Common myeloid progenitor, CD34-positive (primary cell): ENCODE measurements at regions not wholly inside any gene's neighbourhood (a gene's known extent, or its start where the extent isn't known, plus 50 kb on each side); places are given as distances from the start of the nearest gene placed in this dataset.

ENCODE experiments used
- CTCF ChIA-PET: fragments of 350-600 bp; sonication (Branson Sonifier 250); formaldehyde crosslinking; loops from one replicate; lab custom pipeline; 2021; ENCODE audit warnings: antibody characterized with exemption; lab: Charles Lee
- POLR2A ChIA-PET: fragments of 350-600 bp; sonication (Branson Sonifier 250); formaldehyde crosslinking; loops from one replicate; lab custom pipeline; 2021; ENCODE audit warnings: antibody characterized with exemption; lab: Charles Lee
- DNase-seq, 3 donors: peaks; one replicate each; pipeline versions ENCODE4 v3.0.0 to v3.0.0-alpha.2; 2013
- H3K27ac ChIP-seq, 2 experiments: 1 replicate in 1 of 2; 2 replicates in 1 of 2; pipeline ENCODE4 v1.7.0; 2013; ENCODE audit warnings: inconsistent platforms in 2 of 2, low read length in 2 of 2, mild to moderate bottlenecking in 2 of 2, low read depth in 1 of 2, moderate library complexity in 1 of 2; ENCODE audit not compliant: severe bottlenecking in 2 of 2, insufficient read depth in 1 of 2, poor library complexity in 1 of 2
- H3K27me3 ChIP-seq, 5 experiments: replicated peaks in 2 of 5; 1 replicate in 3 of 5; 2 replicates in 2 of 5; pipeline versions ENCODE4 v1.6.1 to v1.7.0; 2013; ENCODE audit warnings: low read length in 4 of 5, mild to moderate bottlenecking in 2 of 5, moderate library complexity in 2 of 5, inconsistent platforms in 1 of 5; ENCODE audit not compliant: insufficient read depth in 5 of 5, control insufficient read depth in 4 of 5
- H3K36me3 ChIP-seq, 4 experiments: 1 replicate in 2 of 4; 2 replicates in 2 of 4; pipeline versions ENCODE4 v1.6.1 to v1.7.0; 2013; ENCODE audit warnings: low read length in 3 of 4, control low read depth in 1 of 4, mild to moderate bottlenecking in 1 of 4; ENCODE audit not compliant: control insufficient read depth in 4 of 4, insufficient read depth in 4 of 4
- H3K4me1 ChIP-seq, 4 experiments: 1 replicate in 3 of 4; 2 replicates in 1 of 4; pipeline versions ENCODE4 v1.6.1 to v1.7.1; 2013; ENCODE audit warnings: low read length in 3 of 4, mild to moderate bottlenecking in 3 of 4, control low read depth in 1 of 4, inconsistent platforms in 1 of 4, moderate library complexity in 1 of 4; ENCODE audit not compliant: control insufficient read depth in 4 of 4, insufficient read depth in 4 of 4; ENCODE audit errors: control extremely low read depth in 1 of 4
- H3K4me3 ChIP-seq, 7 experiments: 1 replicate in 4 of 7; 2 replicates in 3 of 7; pipeline versions ENCODE4 v1.5.1 to v1.7.0; 2013; ENCODE audit warnings: mild to moderate bottlenecking in 7 of 7, low read length in 6 of 7, moderate library complexity in 6 of 7, inconsistent platforms in 2 of 7, low read depth in 2 of 7, control low read depth in 1 of 7; ENCODE audit not compliant: insufficient read depth in 4 of 7, control insufficient read depth in 1 of 7; ENCODE audit errors: extremely low read depth in 1 of 7
- H3K9me3 ChIP-seq, 5 experiments: 1 replicate in 4 of 5; 2 replicates in 1 of 5; pipeline versions ENCODE4 v1.6.1 to v1.7.1; 2013; ENCODE audit warnings: low read length in 4 of 5, mild to moderate bottlenecking in 2 of 5, inconsistent platforms in 1 of 5, low read depth in 1 of 5, moderate library complexity in 1 of 5; ENCODE audit not compliant: control insufficient read depth in 4 of 5, insufficient read depth in 2 of 5; ENCODE audit errors: control extremely low read depth in 1 of 5
- WGBS: methylation state at CpG from one replicate; pipeline ENCODE4 v1.1.5; 2013; ENCODE audit not compliant: insufficient coverage; 5-methylcytosine and 5-hydroxymethylcytosine counted together

GRCh38 chr1:221234791-221235190, 355.5 kb downstream of the HLX start:
- H3K27ac ChIP-seq, result no peak overlapping the region
- ChIA-PET CTCF (no interaction called here), POLR2A (no interaction called here)
- H3K27me3 ChIP-seq, result no peaks in the 10 kb centered on the region
- no peak for DNase-seq
- H3K4me3 ChIP-seq, result no peak overlapping the region
- H3K4me1 ChIP-seq, result no peaks in the 10 kb centered on the region
- WGBS, result 90% methylated on average over 2 of the region's 2 CpGs
- no peaks in the 10 kb centered on the region for H3K36me3 ChIP-seq
- peaks cover 0 to 2% (median 0%) of the 10 kb centered on the region in 5 experiments for H3K9me3 ChIP-seq

GRCh38 chr1:221237587-221237986, 358.3 kb downstream of the HLX start:
- ChIA-PET POLR2A (no interaction called here), CTCF (interaction anchor here (1.6 kb wide), 1 partner anchor 39 kb away, joined by 3 read pairs; no protein-coding TSS in a partner anchor)
- DNase-seq, result no peak
- H3K27me3 ChIP-seq, result no peaks in the 10 kb centered on the region
- 100% methylated on average over 2 of the region's 3 CpGs for WGBS
- no peak overlapping the region for H3K27ac ChIP-seq
- H3K4me1 ChIP-seq, result no peaks in the 10 kb centered on the region
- H3K36me3 ChIP-seq, result no peaks in the 10 kb centered on the region
- peaks cover 0 to 2% (median 0%) of the 10 kb centered on the region in 5 experiments for H3K9me3 ChIP-seq
- no peak overlapping the region for H3K4me3 ChIP-seq

DNA sequence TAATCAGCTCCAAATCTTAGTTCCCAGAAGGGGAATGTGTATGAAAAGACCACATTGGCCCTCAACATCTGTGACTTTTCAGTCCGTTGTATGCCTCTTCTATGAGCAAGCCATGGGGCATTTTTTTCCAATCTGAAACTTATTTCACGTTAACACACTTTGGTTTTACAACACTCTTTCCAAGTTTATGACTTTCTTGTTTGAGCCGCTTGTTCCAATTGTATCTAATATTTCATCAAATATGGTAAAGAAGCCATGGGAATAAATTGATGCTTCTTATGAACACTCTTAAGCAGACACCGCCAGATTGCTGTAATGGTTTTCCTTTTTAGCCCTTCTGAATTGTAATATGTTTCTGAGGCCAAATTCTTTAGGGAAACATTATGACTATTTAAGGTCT, 359.9 kb downstream of the HLX start:
- no peak for DNase-seq
- Histone ChIP-seq H3K9me3 (no peaks in the 10 kb centered on the region), H3K4me3 (no peak overlapping the region), H3K27me3 (no peaks in the 10 kb centered on the region), H3K36me3 (no peaks in the 10 kb centered on the region), H3K4me1 (no peaks in the 10 kb centered on the region), H3K27ac (no peak overlapping the region)
- WGBS, result 100% methylated on average over 1 of the region's 4 CpGs
- ChIA-PET CTCF (no interaction called here), POLR2A (no interaction called here)

- H3K9me3 ChIP-seq, result no peaks in the 10 kb centered on the region
- H3K27ac ChIP-seq, result no peak overlapping the region
- no peaks in the 10 kb centered on the region for H3K36me3 ChIP-seq
- H3K4me3 ChIP-seq, result no peak overlapping the region
- H3K27me3 ChIP-seq, result no peaks in the 10 kb centered on the region
- no peaks in the 10 kb centered on the region for H3K4me1 ChIP-seq
- POLR2A ChIA-PET, result no interaction called here
- 100% methylated on average over 8 of the region's 9 CpGs for WGBS
- DNase-seq, result no peak
- CTCF ChIA-PET, result no interaction called here
These were observed 360.5 kb downstream of the HLX start for GRCh38 chr1:221239792-221240191.

GRCh38 chr1:221240690-221241089, 361.4 kb downstream of the HLX start:
- DNase-seq, result no peak

GRCh38 chr1:221241157-221241556, 361.9 kb downstream of the HLX start:
- peak in 2 of 3 donors; percentile 11 to 15 for DNase-seq
- ChIA-PET POLR2A (no interaction called here), CTCF (no interaction called here)
- Histone ChIP-seq H3K9me3 (no peaks in the 10 kb centered on the region), H3K36me3 (no peaks in the 10 kb centered on the region), H3K27me3 (no peaks in the 10 kb centered on the region), H3K4me1 (no peaks in the 10 kb centered on the region), H3K4me3 (no peak overlapping the region), H3K27ac (no peak overlapping the region)
- WGBS, result no CpG with 5 or more reads among the region's 1 CpG

More at GRCh38 chr1:221240690-221241089, 361.4 kb downstream of the HLX start:
- Histone ChIP-seq H3K36me3 (no peaks in the 10 kb centered on the region), H3K4me1 (no peaks in the 10 kb centered on the region), H3K27me3 (no peaks in the 10 kb centered on the region), H3K9me3 (no peaks in the 10 kb centered on the region), H3K4me3 (no peak overlapping the region), H3K27ac (no peak overlapping the region)
- ChIA-PET POLR2A (no interaction called here), CTCF (no interaction called here)
- no CpG with 5 or more reads among the region's 1 CpG for WGBS

- DNase-seq, result no peak
- Histone ChIP-seq H3K27ac (no peak overlapping the region), H3K36me3 (no peaks in the 10 kb centered on the region), H3K4me3 (no peak overlapping the region), H3K4me1 (no peaks in the 10 kb centered on the region), H3K27me3 (no peaks in the 10 kb centered on the region), H3K9me3 (no peaks in the 10 kb centered on the region)
- ChIA-PET CTCF (no interaction called here), POLR2A (no interaction called here)
- no CpG with 5 or more reads among the region's 2 CpGs for WGBS
These were observed 362.3 kb downstream of the HLX start for GRCh38 chr1:221241592-221241991.
